GM12892 (cell line): ENCODE measurements at regions not wholly inside any gene's neighbourhood (a gene's known extent, or its start where the extent isn't known, plus 50 kb on each side); places are given as distances from the start of the nearest gene placed in this dataset.

Experiments
- POLR2A ChIP-seq: IDR thresholded peaks from 2 replicates; pipeline ENCODE4 v1.6.1; 2011; ENCODE audit warnings: low read depth, low read length, control low read depth
- POLR2AphosphoS5 ChIP-seq: IDR thresholded peaks from 2 replicates; pipeline ENCODE4 v1.6.1; 2011; ENCODE audit warnings: low read depth, low read length, control low read depth

DNA sequence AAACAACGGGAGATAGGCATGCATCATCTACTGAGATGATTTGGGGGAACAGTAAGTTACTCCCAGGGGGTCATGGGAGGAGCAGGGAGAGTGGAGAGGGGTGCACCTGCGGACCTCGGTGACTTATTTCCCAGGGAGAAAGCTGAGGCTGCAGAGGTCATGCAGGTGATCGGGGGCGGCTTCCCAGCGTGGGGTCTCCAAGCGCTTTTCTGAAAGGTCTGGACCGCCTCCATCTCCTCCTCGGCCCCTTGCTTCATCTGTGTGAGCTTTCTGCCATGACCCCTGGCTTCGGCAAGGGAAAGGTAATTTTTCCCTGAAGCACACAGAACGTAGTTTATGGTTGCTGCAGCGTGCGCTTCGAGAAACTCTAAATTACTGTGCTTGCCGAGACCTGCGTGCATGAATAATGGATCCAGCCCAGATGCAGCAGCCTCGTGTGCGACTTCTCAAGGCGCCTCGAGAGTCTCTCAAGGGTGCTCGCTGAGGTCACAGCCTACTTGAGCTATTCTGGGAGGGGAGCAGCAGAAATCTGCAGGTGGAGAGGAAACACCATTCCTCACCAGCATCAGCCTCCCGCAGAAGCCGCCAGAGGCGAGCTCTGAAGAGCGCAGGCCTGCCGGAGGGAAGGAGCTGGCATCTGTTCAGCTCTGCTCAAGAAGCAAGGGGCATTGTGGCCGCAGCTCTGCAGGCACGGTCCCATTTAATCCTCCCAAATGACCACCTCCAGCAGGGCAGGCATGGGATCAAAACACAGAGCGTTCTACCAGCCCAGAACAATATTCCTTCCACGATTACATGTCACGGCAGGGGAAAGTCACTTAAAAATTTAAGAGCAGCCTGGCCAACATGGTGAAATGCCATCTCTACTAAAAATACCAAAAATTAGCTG lies 308.4 kb upstream of the MYT1L start:
- TF ChIP-seq POLR2A (no peak), POLR2AphosphoS5 (no peak)
